Left ventricle myocardium superior (tissue), 1 donor: ENCODE measurements at regions not wholly inside any gene's neighbourhood (a gene's known extent, or its start where the extent isn't known, plus 50 kb on each side); places are given as distances from the start of the nearest gene placed in this dataset.

ENCODE experiments used
- ATAC-seq: fragments of 200-7000 bp; cut with Tn5 transposase; one replicate; pipeline ENCODE4 v1.9.1; 2020; ENCODE audit warnings: mild to moderate bottlenecking, moderate library complexity
- DNase-seq: peaks from one replicate; pipeline ENCODE4 v3.0.0-alpha.2; 2020
- intact Hi-C: fragments of 100-400 bp; cut with micrococcal nuclease; formaldehyde crosslinking; loops from one replicate; pipeline ENCODE4 v1.11.0; 2022
- donor health status: DM: no; HTN: yes; CAD: no; lungs with severe emphysema.

DNA sequence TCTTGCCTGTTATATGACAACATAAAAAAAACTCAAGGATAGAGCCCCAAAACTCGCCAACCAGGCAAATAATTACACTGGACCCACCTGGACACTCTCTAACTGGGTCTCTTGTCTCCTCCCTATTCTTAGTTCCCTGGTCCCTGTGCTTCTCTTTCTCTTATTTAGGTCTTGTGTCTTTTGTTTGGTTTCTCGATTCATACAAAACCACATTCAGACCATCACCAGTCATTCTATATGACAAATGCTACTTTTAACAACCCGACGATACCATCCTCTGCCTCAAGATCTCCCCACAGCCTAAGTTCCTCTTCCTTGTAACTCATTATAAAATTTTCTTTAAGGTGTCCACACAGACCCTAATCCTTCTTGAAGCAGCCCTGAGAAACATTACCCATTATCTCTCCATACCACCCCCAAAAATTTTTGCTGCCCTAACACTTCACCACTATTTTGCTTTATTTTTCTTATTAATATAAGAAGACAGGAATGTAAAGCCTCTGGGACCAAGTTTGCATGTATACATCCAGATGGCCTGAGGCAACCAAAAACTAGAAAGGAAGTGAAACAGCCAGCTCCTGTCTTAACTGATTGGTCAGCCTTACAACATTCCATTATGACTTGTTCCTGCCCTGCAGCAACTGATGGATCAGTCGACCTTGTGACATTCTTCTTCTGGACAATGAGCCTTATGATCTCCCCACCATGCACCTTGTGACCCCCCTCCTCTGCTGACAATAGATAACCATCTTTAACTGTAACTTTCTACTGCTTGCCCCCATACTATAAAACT lies 638.2 kb downstream of the AMY1C start:
- no peak for ATAC-seq
- intact Hi-C loops, result no loop called here
- DNase-seq, result no peak

GRCh38 chr1:104392552-104392951 lies 642.9 kb downstream of the AMY1C start:
- intact Hi-C loops, result no loop called here
- ATAC-seq (no peak), DNase-seq (no peak)

DNA sequence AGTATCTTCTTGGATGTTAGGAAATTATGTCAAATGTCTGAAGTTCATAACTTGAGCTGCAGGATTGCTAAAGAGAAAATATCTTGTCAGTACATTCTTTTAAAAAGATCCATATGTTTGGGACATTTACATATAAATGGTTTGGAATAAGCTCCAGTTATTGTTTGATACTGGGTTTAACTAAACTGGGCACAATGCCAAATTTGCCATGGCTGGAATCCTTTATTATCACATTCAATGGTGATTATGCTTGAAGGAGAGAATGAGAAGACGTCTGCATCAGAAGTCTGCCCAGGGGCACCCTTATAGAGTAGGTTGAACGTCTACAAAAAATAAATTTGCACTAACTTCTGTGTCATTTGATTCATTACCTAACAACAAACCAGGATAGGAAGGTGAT lies 652.5 kb downstream of the AMY1C start:
- intact Hi-C loops, result no loop called here
- ATAC-seq, result no peak
- DNase-seq, result no peak

DNA sequence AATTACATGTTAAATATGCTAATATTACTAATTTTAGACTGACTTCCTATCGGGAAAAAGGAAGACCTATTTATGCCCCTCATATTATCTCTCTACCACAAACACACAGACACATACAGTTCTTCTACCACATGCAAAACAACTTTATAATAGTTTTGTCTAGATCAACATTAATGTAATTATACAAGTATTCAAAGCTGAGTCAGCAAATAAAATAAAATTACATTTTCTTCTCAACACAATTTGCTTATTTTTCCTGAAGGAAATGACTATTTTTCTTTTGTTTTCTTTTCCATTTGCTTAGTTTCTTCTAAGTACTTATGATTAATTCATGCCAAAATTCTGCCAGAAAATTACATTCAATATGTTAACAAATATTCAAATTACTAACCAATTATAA lies 654.2 kb downstream of the AMY1C start:
- intact Hi-C loops, result no loop called here
- ATAC-seq (no peak), DNase-seq (no peak)

DNA sequence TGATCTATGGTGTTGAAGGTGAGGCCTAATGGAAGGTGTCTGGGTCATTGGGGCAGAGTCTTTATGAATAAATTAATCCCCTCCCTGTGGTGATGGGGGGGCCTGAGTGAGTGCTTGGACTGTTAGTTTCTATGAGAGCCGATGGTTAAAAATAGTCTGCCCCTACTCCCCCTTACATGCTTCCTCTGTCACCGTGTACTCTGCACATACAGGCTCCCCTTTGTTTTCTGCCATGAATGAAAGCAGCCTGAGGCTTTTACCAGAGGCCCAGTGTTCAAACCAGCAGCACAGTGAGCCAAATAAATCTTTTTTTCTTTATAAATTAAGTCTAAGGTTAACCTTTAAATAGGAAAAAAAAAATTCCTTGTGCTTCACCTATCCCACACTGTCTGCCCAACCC lies 657.0 kb downstream of the AMY1C start:
- ATAC-seq (no peak), DNase-seq (no peak)
- intact Hi-C loops, result no loop called here

DNA sequence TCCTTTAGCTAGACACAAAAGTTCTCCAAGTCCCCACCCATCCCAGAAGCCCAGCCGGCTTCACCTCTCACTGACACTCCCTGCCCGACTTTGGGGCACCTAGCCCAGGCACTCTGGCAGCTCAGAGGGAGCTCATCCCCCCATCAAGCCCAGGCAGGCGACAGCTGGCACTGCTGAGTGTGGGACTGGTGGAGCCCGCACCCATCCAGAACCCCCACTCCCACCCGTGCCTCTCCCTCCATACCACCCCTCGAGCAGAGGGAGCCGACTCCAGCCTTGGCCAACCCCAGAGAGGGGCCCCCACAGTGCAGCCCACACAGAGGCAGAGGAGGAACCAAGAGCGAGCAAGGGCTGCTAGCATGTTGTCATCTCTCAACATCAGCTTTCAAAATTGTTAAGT lies 658.6 kb downstream of the AMY1C start:
- intact Hi-C loops, result no loop called here
- DNase-seq (no peak), ATAC-seq (no peak)

DNA sequence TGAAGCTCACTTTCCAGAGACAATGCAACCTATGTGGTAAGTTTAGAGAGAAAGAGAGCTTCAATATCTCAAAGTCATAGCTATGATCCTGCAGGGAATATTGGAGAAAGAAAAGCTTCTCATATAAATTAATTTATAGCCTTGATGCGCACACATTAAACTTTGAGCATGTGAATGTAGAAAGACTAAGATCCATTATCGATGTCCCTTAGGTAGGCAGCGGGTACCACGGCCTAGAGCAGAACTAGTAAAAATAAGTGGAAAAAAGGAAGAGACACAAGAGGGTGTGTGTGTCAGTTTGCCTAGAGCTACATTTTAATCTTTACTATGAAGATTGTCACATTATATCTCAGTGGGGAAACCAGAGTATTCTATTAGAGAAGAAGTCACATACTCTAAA lies 685.6 kb downstream of the AMY1C start:
- ATAC-seq, result no peak
- intact Hi-C loops, result no loop called here
- DNase-seq, result no peak

- no peak for ATAC-seq
- intact Hi-C loops, result no loop called here
- DNase-seq, result no peak
These were observed 690.3 kb downstream of the AMY1C start for GRCh38 chr1:104440011-104440410.

DNA sequence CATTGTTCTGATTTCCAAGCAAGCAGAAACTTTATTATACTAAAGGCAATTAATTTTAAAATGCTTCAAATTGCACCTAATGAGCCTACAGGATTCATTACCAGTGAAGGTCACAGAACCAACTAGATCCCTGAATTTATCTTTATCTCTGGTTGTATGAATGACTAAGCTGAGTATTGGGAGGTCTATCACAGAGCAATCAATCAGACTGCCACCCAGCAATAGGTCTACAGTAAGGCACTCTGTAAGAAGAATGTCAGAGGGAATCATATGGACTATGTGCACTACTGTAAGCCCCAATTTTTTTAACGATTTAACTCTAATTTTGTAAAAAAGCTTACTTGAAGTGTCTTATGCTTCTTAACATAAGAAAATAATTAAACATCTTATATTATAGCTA lies 707.0 kb downstream of the AMY1C start:
- ATAC-seq (no peak), DNase-seq (no peak)
- intact Hi-C loops, result no loop called here

DNA sequence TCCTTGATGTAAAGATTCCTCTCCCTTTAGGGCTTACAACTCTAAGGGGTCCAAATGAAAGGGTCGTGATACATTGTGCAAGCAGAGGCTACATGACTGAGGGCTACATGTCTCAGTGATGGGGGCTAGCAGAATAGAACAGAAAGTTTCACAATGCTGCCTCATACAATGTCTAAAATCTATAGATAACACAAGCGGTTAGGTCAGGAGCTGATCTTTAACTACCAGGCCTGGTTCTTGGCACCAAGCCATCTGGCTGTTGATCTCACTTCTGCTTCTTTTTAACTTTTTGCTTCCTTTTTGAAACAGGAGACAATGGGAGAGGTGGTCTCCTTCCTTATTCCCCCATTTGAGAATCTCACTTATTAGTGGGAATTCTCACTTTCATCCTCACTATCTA lies 710.2 kb downstream of the AMY1C start:
- ATAC-seq (no peak), DNase-seq (no peak)
- intact Hi-C loops, result no loop called here

- intact Hi-C loops, result no loop called here
- ATAC-seq (no peak), DNase-seq (no peak)
These were observed 711.2 kb downstream of the AMY1C start for GRCh38 chr1:104460880-104461279.

DNA sequence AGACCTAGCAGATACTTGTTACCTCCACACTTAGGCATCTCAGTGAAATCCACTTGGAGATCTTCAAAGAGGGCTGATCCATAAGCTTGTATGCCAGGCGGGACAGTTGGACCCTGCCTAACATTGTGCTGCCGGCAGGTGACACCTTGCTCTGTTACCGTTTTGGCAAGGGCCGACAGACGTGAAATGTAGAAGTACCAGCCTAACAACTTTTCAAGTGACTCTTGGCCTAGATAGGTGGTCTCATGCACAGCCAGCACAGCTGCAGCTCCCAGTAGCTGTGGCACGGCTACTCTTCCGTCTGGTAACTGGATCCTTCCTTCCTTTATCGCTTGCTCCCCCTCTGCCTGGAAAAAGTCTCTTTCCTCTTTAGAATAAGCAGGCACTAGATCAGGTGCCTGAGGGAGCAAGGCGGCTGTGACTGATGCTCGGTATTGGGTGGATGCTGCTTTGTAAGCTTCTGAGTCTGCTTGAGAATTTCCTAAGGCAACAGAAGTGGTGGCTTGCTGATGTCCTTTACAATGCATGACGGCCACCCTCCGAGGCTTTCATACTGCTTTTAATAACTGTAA lies 713.5 kb downstream of the AMY1C start:
- DNase-seq (no peak), ATAC-seq (no peak)
- intact Hi-C loops, result no loop called here

- no peak for DNase-seq
- intact Hi-C loops, result no loop called here
These were observed 716.4 kb downstream of the AMY1C start for GRCh38 chr1:104466068-104466467.

DNA sequence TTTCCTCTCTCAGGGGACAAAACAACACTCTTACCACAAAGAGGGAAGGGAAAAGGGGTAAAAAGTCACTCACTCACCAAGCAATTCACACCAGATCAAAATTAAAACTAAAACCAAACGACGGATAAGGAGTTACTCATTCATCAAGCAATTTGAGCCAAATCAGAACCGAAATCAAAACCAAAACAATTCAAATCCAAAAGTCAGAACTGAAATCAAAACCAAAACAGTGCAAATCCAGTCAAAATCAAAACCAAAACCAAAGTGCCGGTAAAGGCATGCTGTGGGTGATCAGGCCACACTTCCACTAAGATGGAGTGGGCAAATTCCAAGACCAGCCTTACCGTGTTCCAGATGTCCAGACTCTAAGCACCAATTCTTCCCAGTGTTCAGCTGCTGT lies 717.9 kb downstream of the AMY1C start:
- no peak for ATAC-seq
- DNase-seq, result no peak

More at GRCh38 chr1:104466068-104466467, 716.4 kb downstream of the AMY1C start:
- no peak for ATAC-seq

DNA sequence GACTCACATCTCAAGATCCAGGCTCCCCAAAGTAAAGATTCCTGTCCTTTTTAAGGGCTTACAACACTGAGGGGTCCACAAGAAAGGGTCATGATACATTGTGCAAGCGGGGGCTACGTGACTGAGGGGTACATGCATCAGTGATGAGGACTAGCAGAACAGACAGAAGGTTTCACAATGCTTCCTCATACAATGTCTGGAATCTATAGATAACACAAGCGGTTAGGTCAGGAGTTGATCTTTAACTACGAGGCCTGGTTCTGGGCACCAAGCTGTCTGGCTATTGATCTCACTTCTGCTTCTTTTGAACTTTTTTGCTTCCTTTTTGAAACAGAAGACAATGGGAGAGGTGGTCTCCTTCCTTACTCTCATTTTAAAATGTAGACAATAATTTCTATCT lies 718.6 kb downstream of the AMY1C start:
- intact Hi-C loops, result no loop called here
- no peak for DNase-seq
- no peak for ATAC-seq

More for the DNA sequence above, 717.9 kb downstream of the AMY1C start:
- intact Hi-C loops, result no loop called here

DNA sequence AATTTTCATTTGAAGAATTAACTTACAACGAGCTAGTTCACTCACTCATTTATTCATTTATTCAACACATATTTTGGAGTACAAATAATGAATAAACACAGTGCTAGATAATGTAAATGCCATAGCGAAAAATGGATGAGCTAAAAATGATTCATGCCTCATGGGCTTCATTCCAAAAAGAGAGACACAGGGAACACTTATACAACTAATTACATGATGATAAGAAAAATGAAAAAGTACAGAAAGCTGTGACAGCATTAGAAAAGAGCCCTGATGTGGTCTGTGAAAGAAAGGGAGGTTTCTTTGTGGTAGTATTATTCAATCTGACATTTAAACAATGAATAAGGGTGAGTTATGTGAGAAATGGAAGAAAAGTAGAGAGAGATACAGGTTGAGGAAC lies 726.4 kb downstream of the AMY1C start:
- intact Hi-C loops, result no loop called here
- DNase-seq, result no peak
- no peak for ATAC-seq

- ATAC-seq, result no peak
- intact Hi-C loops, result no loop called here
- DNase-seq, result no peak
These were observed 738.8 kb downstream of the AMY1C start for GRCh38 chr1:104488296-104489015.

DNA sequence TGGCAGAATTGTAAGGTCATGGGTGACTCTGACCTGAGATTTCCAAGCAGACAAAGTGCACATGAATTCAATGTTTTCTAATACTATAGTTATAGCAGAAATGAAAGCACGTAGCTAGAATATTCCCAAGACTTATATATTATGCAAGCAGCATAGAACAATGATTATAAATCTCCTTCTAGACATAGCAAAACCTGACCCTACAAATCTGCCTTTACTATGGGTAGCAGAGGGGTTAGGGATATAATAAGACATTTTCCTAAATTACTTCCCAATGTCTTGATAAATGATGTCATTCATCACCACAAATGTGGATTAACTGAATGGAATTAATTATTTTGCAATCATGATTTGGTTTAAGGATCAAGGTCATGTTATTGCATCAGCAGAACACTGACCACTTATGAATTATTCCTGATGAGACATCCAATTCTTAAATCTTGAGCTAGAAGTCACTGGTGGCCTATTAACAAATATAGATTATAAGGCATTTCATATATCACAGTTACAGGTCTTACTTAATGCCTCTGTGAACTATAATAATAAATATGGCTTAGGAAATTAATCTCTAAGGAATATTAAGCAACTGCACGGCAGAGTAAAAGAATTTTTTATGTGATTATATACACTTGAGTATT lies 776.6 kb downstream of the AMY1C start:
- intact Hi-C loops, result no loop called here
- no peak for ATAC-seq
- no peak for DNase-seq

GRCh38 chr1:104531990-104532389 lies 782.3 kb downstream of the AMY1C start:
- intact Hi-C loops, result no loop called here
- ATAC-seq (no peak), DNase-seq (no peak)

DNA sequence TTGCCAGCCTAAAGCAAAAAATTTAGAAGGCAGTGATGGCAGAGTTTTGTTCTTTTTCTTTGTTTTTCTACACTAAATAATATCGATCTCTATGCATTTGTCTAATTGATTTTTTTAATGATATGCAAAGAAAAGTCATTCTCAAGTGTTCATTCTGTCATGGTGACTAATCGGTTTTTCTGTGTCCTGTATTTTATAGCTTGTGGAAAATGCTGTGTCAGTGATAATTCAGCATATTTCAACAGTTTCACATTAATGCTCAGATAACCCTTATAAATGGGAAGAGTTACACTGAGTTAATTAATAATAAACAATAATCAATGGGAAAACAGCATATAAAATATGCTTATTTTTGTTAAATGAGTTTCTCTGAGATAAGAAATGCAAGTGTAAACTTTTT lies 824.9 kb downstream of the AMY1C start:
- no peak for DNase-seq
- no peak for ATAC-seq
- intact Hi-C loops, result no loop called here
